Activated T-cell treated with anti-CD3 and anti-CD28 coated beads, Interleukin-2, amount 50 U/mL, for 24 hours (primary cell): ENCODE measurements at regions not wholly inside any gene's neighbourhood (a gene's known extent, or its start where the extent isn't known, plus 50 kb on each side); places are given as distances from the start of the nearest gene placed in this dataset.
A peak's percentile ranks its signal among the peaks of the same experiment; 100 is the strongest.
"Not testable (repeated sequence)": the region's sequence is repeated elsewhere in the genome, so short reads cannot be mapped to it uniquely, and the experiment has no call there.

Source experiments
- DNase-seq: peaks from one replicate; pipeline ENCODE4 v3.0.0-alpha.2; 2020
- H3K27ac Mint-ChIP-seq: 2 replicates; pipeline ENCODE4 v1.8.0; 2020; ENCODE audit warnings: mild to moderate bottlenecking, mixed read lengths
- H3K27me3 Mint-ChIP-seq: 2 replicates; pipeline ENCODE4 v1.8.0; 2020; ENCODE audit warnings: mixed read lengths
- H3K36me3 Mint-ChIP-seq: 2 replicates; pipeline ENCODE4 v1.8.0; 2020; ENCODE audit warnings: low read depth, mixed read lengths
- H3K4me1 Mint-ChIP-seq: 2 replicates; pipeline ENCODE4 v1.8.0; 2020; ENCODE audit warnings: low read depth, mixed read lengths
- H3K4me3 Mint-ChIP-seq: 2 replicates; pipeline ENCODE4 v1.8.0; 2020; ENCODE audit warnings: mild to moderate bottlenecking, moderate library complexity, mixed read lengths
- H3K9me3 Mint-ChIP-seq: 2 replicates; pipeline ENCODE4 v1.8.0; 2020; ENCODE audit warnings: mixed read lengths

GRCh38 chr11:110850846-110851245 is 138.6 kb upstream of the ARHGAP20 start:
- H3K9me3 Mint-ChIP-seq = no peaks in the 10 kb centered on the region
- no peaks in the 10 kb centered on the region for H3K36me3 Mint-ChIP-seq
- no peaks in the 10 kb centered on the region for H3K4me1 Mint-ChIP-seq
- no peak for DNase-seq
- no peak overlapping the region for H3K4me3 Mint-ChIP-seq
- H3K27me3 Mint-ChIP-seq = peaks cover 16% of the 10 kb centered on the region
- no peak overlapping the region for H3K27ac Mint-ChIP-seq

GRCh38 chr11:110843053-110843452 is 130.8 kb upstream of the ARHGAP20 start:
- H3K4me1 Mint-ChIP-seq, H3K9me3 Mint-ChIP-seq, H3K36me3 Mint-ChIP-seq, DNase-seq, H3K27me3 Mint-ChIP-seq, H3K27ac Mint-ChIP-seq, H3K4me3 Mint-ChIP-seq: not testable (repeated sequence)

GRCh38 chr11:110838808-110839207 is 126.6 kb upstream of the ARHGAP20 start:
- H3K36me3 Mint-ChIP-seq = no peaks in the 10 kb centered on the region

GRCh38 chr11:110837603-110838002 is 125.4 kb upstream of the ARHGAP20 start:
- Mint-ChIP-seq H3K4me3 (no peak overlapping the region), H3K27me3 (peaks cover 2% of the 10 kb centered on the region), H3K4me1 (peaks cover 27% of the 10 kb centered on the region), H3K36me3 (no peaks in the 10 kb centered on the region), H3K27ac (no peak overlapping the region), H3K9me3 (peaks cover 6% of the 10 kb centered on the region)
- DNase-seq = no peak

More at GRCh38 chr11:110838808-110839207, 126.6 kb upstream of the ARHGAP20 start:
- Mint-ChIP-seq H3K4me1 (peaks cover 19% of the 10 kb centered on the region), H3K27ac (no peak overlapping the region), H3K27me3 (peaks cover 2% of the 10 kb centered on the region), H3K4me3 (no peak overlapping the region), H3K9me3 (peaks cover 6% of the 10 kb centered on the region)
- no peak for DNase-seq

GRCh38 chr11:110835106-110835505 is 122.9 kb upstream of the ARHGAP20 start:
- H3K27ac Mint-ChIP-seq = no peak overlapping the region
- no peaks in the 10 kb centered on the region for H3K36me3 Mint-ChIP-seq
- no peak for DNase-seq
- H3K4me1 Mint-ChIP-seq = peaks cover 35% of the 10 kb centered on the region
- H3K27me3 Mint-ChIP-seq = peaks cover 2% of the 10 kb centered on the region
- peaks cover 4% of the 10 kb centered on the region for H3K9me3 Mint-ChIP-seq
- no peak overlapping the region for H3K4me3 Mint-ChIP-seq

- no peak for DNase-seq
- Mint-ChIP-seq H3K9me3 (no peaks in the 10 kb centered on the region), H3K36me3 (no peaks in the 10 kb centered on the region), H3K4me3 (no peak overlapping the region), H3K27me3 (peaks cover 2% of the 10 kb centered on the region), H3K27ac (peak overlapping the region; percentile 88), H3K4me1 (peaks cover 34% of the 10 kb centered on the region)
Measured at GRCh38 chr11:110833033-110833484, 120.8 kb upstream of the ARHGAP20 start.

GRCh38 chr11:110832539-110832938 is 120.3 kb upstream of the ARHGAP20 start:
- H3K36me3 Mint-ChIP-seq = no peaks in the 10 kb centered on the region
- H3K4me1 Mint-ChIP-seq = peaks cover 29% of the 10 kb centered on the region
- no peak for DNase-seq
- H3K9me3 Mint-ChIP-seq = no peaks in the 10 kb centered on the region
- no peak overlapping the region for H3K4me3 Mint-ChIP-seq
- H3K27ac Mint-ChIP-seq = peak overlapping the region; percentile 88
- H3K27me3 Mint-ChIP-seq = peaks cover 2% of the 10 kb centered on the region

- H3K4me3 Mint-ChIP-seq = no peak overlapping the region
- DNase-seq = no peak
- H3K27ac Mint-ChIP-seq = peak overlapping the region; percentile 88
Measured at GRCh38 chr11:110832080-110832479, 119.8 kb upstream of the ARHGAP20 start.

GRCh38 chr11:110830747-110831146 is 118.5 kb upstream of the ARHGAP20 start:
- no peaks in the 10 kb centered on the region for H3K36me3 Mint-ChIP-seq
- DNase-seq = no peak
- H3K27ac Mint-ChIP-seq = no peak overlapping the region
- H3K4me3 Mint-ChIP-seq = no peak overlapping the region
- H3K27me3 Mint-ChIP-seq = peaks cover 2% of the 10 kb centered on the region
- H3K4me1 Mint-ChIP-seq = peaks cover 21% of the 10 kb centered on the region
- H3K9me3 Mint-ChIP-seq = no peaks in the 10 kb centered on the region

More at GRCh38 chr11:110832080-110832479, 119.8 kb upstream of the ARHGAP20 start:
- peaks cover 2% of the 10 kb centered on the region for H3K27me3 Mint-ChIP-seq
- H3K36me3 Mint-ChIP-seq = no peaks in the 10 kb centered on the region
- H3K4me1 Mint-ChIP-seq = peaks cover 27% of the 10 kb centered on the region
- no peaks in the 10 kb centered on the region for H3K9me3 Mint-ChIP-seq

GRCh38 chr11:110830344-110830743 is 118.1 kb upstream of the ARHGAP20 start:
- H3K36me3 Mint-ChIP-seq = no peaks in the 10 kb centered on the region
- H3K9me3 Mint-ChIP-seq = no peaks in the 10 kb centered on the region
- peaks cover 19% of the 10 kb centered on the region for H3K4me1 Mint-ChIP-seq
- no peak for DNase-seq
- no peak overlapping the region for H3K27ac Mint-ChIP-seq
- no peak overlapping the region for H3K4me3 Mint-ChIP-seq
- no peaks in the 10 kb centered on the region for H3K27me3 Mint-ChIP-seq

GRCh38 chr11:110829873-110830272 is 117.6 kb upstream of the ARHGAP20 start:
- H3K27me3 Mint-ChIP-seq = no peaks in the 10 kb centered on the region
- H3K4me3 Mint-ChIP-seq = no peak overlapping the region
- peaks cover 17% of the 10 kb centered on the region for H3K4me1 Mint-ChIP-seq
- no peaks in the 10 kb centered on the region for H3K9me3 Mint-ChIP-seq
- H3K27ac Mint-ChIP-seq = no peak overlapping the region
- no peaks in the 10 kb centered on the region for H3K36me3 Mint-ChIP-seq
- DNase-seq = no peak

GRCh38 chr11:110828086-110828485 is 115.8 kb upstream of the ARHGAP20 start:
- DNase-seq = no peak
- no peak overlapping the region for H3K4me3 Mint-ChIP-seq
- no peaks in the 10 kb centered on the region for H3K9me3 Mint-ChIP-seq
- no peaks in the 10 kb centered on the region for H3K27me3 Mint-ChIP-seq
- no peaks in the 10 kb centered on the region for H3K36me3 Mint-ChIP-seq
- H3K4me1 Mint-ChIP-seq = peaks cover 12% of the 10 kb centered on the region
- no peak overlapping the region for H3K27ac Mint-ChIP-seq

- H3K27me3 Mint-ChIP-seq = no peaks in the 10 kb centered on the region
- DNase-seq = no peak
- H3K4me1 Mint-ChIP-seq = peaks cover 5% of the 10 kb centered on the region
- H3K9me3 Mint-ChIP-seq = no peaks in the 10 kb centered on the region
- H3K27ac Mint-ChIP-seq = no peak overlapping the region
- H3K36me3 Mint-ChIP-seq = no peaks in the 10 kb centered on the region
- H3K4me3 Mint-ChIP-seq = no peak overlapping the region
Measured at GRCh38 chr11:110827276-110827675, 115.0 kb upstream of the ARHGAP20 start.

- H3K36me3 Mint-ChIP-seq = no peaks in the 10 kb centered on the region
- peaks cover 2% of the 10 kb centered on the region for H3K4me1 Mint-ChIP-seq
- peaks cover 3% of the 10 kb centered on the region for H3K27me3 Mint-ChIP-seq
- no peak for DNase-seq
- H3K9me3 Mint-ChIP-seq = no peaks in the 10 kb centered on the region
- no peak overlapping the region for H3K4me3 Mint-ChIP-seq
- H3K27ac Mint-ChIP-seq = no peak overlapping the region
Measured at GRCh38 chr11:110824912-110825620, 112.8 kb upstream of the ARHGAP20 start.

GRCh38 chr11:110818032-110818687 is 105.9 kb upstream of the ARHGAP20 start:
- Mint-ChIP-seq H3K27ac (peak overlapping the region; percentile 82), H3K4me3 (no peak overlapping the region), H3K4me1 (peaks cover 17% of the 10 kb centered on the region), H3K9me3 (peaks cover 10% of the 10 kb centered on the region), H3K27me3 (peaks cover 11% of the 10 kb centered on the region), H3K36me3 (no peaks in the 10 kb centered on the region)
- no peak for DNase-seq
